ENCODE measurements at regions not wholly inside any gene's neighbourhood (a gene's known extent, or its start where the extent isn't known, plus 50 kb on each side); places are given as distances from the start of the nearest gene placed in this dataset.

- TF ChIP-seq ZNF791 (tag by site-specific recombination; IDR thresholded peaks at IDR 0.05) = no peak
- no peak for TF ChIP-seq INSM2 (tag by site-specific recombination; IDR thresholded peaks at IDR 0.05)
- TF ChIP-seq HOXD13 (CRISPR knock-in tag; IDR thresholded peaks at IDR 0.05; ENCODE audit: borderline replicate concordance) = no peak
- TF ChIP-seq ZFP3 (tag by site-specific recombination; IDR thresholded peaks at IDR 0.05; ENCODE audit: low read depth) = no peak
- TF ChIP-seq ZNF391 (tag by site-specific recombination; IDR thresholded peaks at IDR 0.05; ENCODE audit: borderline replicate concordance, low read depth) = no peak
- TF ChIP-seq ZSCAN23 (tag by site-specific recombination; IDR thresholded peaks at IDR 0.05) = no peak
- TF ChIP-seq PBX3 (CRISPR knock-in tag; IDR thresholded peaks at IDR 0.05) = no peak
- no peak for TF ChIP-seq ZNF423 (tag by site-specific recombination; IDR thresholded peaks at IDR 0.05)
- TF ChIP-seq ZNF449 (tag by site-specific recombination; IDR thresholded peaks at IDR 0.05) = no peak
- TF ChIP-seq GLI2 (tag by site-specific recombination; IDR thresholded peaks at IDR 0.05; ENCODE audit: borderline replicate concordance, low read depth) = no peak
- TF ChIP-seq MYNN (tag by site-specific recombination; IDR thresholded peaks at IDR 0.05; ENCODE audit: borderline replicate concordance) = no peak
- TF ChIP-seq ZNF571 (tag by site-specific recombination; IDR thresholded peaks at IDR 0.05) = no peak
- TF ChIP-seq ZNF169 (tag by site-specific recombination; IDR thresholded peaks at IDR 0.05) = no peak
- H3K9me3 ChIP-seq (ENCODE audit: control insufficient read depth, insufficient read depth, low read depth, low read length) = no peaks in the 10 kb centered on the region
- no peaks in the 10 kb centered on the region for H3K4me1 ChIP-seq (ENCODE audit: control insufficient read depth, insufficient read depth, low read length)
- ChIA-PET POLR2A (no interaction called here), CTCF (no interaction called here)
- no peak overlapping the region for H3K27ac ChIP-seq (ENCODE audit: extremely low read depth, low read depth, low read length)
- no peak overlapping the region for H3K4me3 ChIP-seq (ENCODE audit: low read depth, low read length)
- no peaks in the 10 kb centered on the region for H3K36me3 ChIP-seq (ENCODE audit: control insufficient read depth in 2 of 2, insufficient read depth in 1 of 2, low read length in 2 of 2)
These were observed 50.0 kb upstream of the LHX5 start for GRCh38 chr12:113521708-113522107.

Data from HEK293 (cell line).